Stimulated activated naive CD4-positive, alpha-beta T cell treated with Interleukin-2 at 50 U/mL for 16 hours (primary cell): ENCODE measurements at regions not wholly inside any gene's neighbourhood (a gene's known extent, or its start where the extent isn't known, plus 50 kb on each side); places are given as distances from the start of the nearest gene placed in this dataset.

ENCODE experiments used
- DNase-seq: peaks from one replicate; lab custom pipeline; 2025; lab: John Stamatoyannopoulos, UW

DNA sequence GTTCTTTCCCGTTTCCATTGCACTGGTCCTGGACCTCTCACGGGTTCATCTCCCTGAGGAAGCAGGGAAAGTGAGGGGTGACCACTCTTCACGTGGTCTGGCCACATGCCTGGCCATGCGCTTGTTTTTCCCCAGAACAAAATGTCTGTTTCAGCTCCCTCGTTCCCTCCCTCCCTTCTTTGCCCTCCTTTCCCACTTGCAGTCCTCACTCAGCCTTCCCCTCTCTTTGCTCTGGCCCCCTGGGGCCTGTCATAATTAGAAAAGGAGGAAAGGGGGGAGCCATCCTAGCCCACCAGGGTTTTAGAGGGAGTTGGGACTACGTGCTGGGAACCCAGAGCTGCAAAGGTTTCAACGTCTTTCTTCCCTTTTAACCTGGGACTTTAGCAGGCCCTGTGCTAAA lies 52.8 kb upstream of the CADM1 start:
- no peak for DNase-seq

DNA sequence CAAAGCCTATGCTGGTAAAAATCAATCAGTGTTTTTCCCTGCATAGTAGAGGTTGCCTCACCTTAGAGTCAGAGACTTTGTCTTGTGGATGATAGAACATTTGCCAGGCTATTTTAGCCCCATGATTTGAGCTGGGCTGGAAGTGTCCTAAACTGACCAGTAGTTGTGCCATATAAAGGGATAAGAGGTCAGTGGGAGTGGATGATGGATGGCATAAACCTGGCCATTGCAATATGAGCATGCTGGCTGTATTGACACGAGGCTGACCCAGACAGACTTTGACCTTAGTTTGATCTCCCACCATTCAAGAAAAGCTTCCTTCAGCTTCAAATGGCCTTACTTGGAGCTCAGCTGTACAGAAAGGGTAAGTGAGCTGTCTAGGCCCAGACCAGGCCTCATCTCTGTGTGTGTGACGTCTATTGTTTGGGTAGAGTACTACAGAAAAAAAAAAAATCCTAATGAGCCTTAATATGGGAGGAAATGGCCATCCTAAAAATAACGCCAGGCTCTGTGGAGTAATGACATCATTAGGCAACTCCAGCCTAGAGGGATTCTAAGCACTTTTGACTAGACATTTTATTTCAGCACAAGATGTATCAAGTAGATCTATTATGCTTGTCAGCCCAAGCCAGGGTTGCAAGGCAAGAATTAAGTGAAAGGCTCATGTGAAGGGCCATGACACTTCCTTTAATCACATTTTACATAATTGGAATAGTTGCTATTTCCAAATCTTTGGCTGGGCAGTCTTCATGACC lies 51.3 kb upstream of the CADM1 start:
- no peak for DNase-seq
